AG09319 (cell line): ENCODE measurements at regions not wholly inside any gene's neighbourhood (a gene's known extent, or its start where the extent isn't known, plus 50 kb on each side); places are given as distances from the start of the nearest gene placed in this dataset.

ENCODE experiments used
- DNase-seq: peaks from one replicate; pipeline ENCODE4 v3.0.0-alpha.2; 2010; ENCODE audit warnings: low read depth; ENCODE audit errors: extremely low read depth
- TF ChIP-seq, protein P1 (sequence below): IDR thresholded peaks from 2 replicates; pipeline ENCODE4 v1.5.1; 2011; ENCODE audit warnings: low read depth, mild to moderate bottlenecking, inconsistent platforms, low read length, moderate library complexity

DNA sequence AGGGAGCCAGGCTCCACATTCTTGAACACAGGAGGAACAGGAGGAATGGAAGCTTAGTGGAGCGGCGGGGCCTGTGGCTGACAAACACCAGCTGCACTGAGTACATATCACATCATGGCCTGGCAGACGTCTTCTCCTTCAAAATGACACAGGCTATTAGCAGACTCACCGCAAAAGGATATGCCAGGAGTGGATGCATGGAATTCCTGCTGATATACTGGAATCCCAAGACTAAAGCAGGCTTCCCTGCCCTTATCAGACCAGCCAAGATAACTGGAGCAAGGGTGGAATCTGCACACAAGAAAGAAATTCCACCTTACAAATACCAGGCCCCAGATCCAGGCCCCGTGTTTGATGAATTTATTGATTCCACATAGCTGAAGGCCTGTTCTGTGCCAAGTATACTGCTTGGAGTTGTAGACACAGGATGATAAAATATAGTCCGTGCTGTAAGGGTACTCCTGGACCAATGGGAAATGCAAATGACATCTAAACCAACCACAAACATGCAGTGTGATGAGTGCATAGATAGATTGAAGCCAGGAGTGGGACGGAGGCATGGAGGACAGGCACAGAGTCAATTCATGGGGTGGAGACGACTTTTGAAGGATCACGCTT is 480.5 kb upstream of the ZMIZ1 start:
- TF ChIP-seq, protein P1, sequence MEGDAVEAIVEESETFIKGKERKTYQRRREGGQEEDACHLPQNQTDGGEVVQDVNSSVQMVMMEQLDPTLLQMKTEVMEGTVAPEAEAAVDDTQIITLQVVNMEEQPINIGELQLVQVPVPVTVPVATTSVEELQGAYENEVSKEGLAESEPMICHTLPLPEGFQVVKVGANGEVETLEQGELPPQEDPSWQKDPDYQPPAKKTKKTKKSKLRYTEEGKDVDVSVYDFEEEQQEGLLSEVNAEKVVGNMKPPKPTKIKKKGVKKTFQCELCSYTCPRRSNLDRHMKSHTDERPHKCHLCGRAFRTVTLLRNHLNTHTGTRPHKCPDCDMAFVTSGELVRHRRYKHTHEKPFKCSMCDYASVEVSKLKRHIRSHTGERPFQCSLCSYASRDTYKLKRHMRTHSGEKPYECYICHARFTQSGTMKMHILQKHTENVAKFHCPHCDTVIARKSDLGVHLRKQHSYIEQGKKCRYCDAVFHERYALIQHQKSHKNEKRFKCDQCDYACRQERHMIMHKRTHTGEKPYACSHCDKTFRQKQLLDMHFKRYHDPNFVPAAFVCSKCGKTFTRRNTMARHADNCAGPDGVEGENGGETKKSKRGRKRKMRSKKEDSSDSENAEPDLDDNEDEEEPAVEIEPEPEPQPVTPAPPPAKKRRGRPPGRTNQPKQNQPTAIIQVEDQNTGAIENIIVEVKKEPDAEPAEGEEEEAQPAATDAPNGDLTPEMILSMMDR = no peak
- DNase-seq = no peak

DNA sequence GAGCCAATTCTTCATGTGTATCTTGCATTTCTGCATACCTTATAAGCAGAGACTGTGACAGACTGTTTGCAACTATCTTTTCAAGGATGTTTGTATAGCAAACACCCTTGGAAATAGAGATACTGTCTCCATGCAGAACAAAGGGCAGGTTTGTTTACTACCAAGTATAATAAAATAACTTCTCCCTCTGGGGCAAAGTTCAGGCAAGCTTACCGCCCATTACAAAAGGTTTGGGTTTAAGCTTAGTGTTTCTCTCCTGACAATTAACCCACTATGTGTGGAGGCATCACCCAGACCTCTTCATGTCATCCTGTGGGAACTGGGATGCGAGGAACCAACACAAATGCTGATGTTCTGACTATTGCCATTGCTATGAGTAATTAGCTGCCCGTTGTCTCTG is 479.1 kb upstream of the ZMIZ1 start:
- no peak for DNase-seq
- TF ChIP-seq, protein P1 = no peak

DNA sequence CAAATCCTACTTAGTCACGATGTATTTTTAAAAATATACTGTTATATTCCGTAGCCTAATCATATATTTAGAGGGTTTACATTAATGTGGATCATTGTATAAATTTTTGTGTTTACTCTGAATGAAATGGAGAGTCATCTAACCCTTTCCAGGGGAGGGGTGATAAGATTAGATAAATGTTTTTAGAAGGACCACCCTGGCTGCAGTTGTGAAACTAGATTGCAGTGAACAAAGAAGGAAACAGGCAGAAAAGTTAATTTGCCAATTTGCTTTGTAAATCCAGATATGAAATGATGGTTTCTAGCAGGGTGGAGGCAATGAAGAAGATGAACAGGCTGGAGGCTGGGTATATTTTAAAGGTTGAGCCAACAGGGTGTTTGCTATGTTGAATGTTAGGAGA is 477.7 kb upstream of the ZMIZ1 start:
- DNase-seq = no peak
- TF ChIP-seq, protein P1 = no peak

DNA sequence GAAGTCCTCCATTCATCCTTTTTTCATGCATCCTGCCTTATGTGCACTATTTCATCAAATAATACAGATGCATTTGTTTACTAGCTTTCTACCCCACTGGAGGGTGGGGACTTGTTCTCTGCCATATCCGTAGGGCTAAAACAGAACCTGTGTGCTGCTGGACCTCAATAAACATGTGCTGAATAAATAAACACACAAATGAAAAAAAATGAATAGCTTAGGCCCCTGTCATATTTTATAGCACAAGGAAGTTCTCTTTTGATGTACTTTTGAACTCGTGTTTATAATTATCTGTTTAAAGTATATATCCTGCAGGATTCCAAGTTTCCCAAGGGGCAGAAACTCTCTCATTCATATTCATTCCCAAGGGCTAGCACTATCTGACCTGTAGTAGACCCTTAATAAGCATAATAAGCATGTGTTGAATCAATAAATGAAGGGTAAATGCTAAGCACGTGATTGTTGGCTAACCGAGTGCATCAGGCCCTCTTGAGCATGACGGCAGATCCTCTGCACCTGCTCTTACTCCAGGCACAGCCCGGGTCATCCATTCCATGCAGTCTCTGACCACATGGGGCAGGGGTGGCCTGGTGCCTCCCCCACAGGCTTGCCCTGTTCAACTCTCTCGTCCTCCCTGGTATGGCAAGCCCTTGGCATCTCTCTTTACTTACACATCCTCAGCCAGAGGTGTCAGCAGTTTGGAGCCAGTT is 474.1 kb upstream of the ZMIZ1 start:
- TF ChIP-seq, protein P1 = no peak
- DNase-seq = no peak

DNA sequence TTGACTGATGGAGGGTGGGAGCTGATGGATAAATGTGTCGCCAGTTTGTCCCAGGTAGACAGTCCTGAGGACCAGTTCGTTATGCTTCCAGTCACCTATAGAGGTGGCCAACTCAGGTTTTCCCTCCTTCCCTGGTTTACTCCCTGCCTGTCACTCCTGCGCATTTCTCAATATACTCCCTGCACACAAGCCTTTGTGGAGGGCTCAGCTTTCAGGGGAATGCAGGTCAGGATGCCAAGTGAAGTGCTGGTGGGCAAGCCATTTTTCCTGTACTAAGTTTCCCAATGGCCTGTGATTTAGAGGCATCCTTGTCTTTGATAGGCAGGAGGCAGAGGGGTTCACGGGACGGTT is 473.5 kb upstream of the ZMIZ1 start:
- TF ChIP-seq, protein P1 = no peak
- no peak for DNase-seq

DNA sequence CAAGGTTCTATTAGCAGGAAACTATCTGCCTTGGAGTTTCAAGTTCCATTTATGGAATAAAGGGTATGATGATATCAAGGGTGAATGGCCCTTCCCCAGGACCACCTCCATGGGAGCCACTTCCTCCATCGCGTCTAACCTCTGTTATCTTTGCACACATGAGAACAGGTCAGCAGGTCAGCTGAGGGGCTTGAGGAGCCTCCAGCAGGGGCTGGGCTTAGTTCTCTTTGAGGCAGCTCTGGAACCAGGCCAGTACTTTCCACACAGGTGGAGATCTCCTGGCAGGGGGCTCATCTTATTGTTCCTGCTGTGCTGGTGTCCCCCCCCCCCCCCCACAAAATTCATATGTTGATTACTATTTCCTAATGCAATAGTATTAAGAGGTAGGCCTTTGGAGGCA is 472.2 kb upstream of the ZMIZ1 start:
- TF ChIP-seq, protein P1 = no peak
- DNase-seq = no peak

DNA sequence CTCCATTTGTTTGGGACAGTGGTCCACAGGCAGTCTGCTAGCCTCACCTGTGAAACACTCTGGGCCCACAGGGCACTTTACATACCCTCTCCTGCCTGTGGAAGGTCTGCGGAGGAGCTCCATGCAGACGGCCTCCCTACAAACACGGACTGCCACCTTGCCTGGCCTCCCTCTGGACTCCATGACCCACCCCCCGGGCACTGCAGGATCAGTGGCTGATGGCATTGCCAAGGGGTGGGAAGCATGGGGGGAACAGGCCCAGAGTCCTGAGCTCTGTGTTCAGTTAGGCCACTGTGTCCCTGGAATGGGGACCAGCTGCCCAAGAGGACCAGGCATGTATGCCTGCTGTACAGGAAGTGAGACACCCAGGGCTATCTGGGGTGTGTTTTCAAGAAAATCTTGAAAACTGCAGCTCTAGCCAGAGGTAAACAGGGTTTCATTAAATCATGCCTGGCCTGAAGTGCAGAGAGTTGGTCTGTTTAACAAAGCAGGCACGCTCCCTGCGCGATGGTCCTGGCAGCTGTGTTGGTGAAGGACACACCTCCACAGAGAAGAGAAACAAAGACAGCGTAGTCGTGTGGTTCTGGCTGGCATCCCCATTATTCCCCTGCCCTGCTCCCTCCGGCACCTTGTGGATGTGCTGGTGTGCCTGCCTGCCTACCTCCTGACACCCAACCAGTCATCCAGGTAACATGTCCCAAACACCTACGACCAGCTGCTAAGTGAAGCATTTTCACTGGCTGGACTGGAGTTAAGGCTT is 470.8 kb upstream of the ZMIZ1 start:
- TF ChIP-seq, protein P1 = no peak
- DNase-seq = no peak
